WTC11 (cell line): ENCODE measurements at regions not wholly inside any gene's neighbourhood (a gene's known extent, or its start where the extent isn't known, plus 50 kb on each side); places are given as distances from the start of the nearest gene placed in this dataset.

Experiments used
- ATAC-seq: fragments of 200-7000 bp; cut with Tn5 transposase; 2 replicates; pipeline ENCODE4 v1.10.0; 2021; ENCODE audit warnings: mild to moderate bottlenecking, moderate library complexity
- CTCF ChIA-PET: fragments of 300-600 bp; sonication (Branson Sonifier 250); formaldehyde crosslinking; loops from one replicate; lab custom pipeline; 2021; ENCODE audit warnings: antibody characterized with exemption; lab: Charles Lee
- POLR2A ChIA-PET: fragments of 350-600 bp; sonication (Branson Sonifier 250); formaldehyde crosslinking; loops from one replicate; lab custom pipeline; 2021; ENCODE audit warnings: antibody characterized with exemption; lab: Charles Lee
- DNase-seq: peaks from one replicate; pipeline ENCODE4 v3.0.0; 2021; ENCODE audit warnings: low spot score
- H3K27ac Mint-ChIP-seq: 2 replicates; pipeline ENCODE4 v1.8.0; 2021; ENCODE audit warnings: mixed read lengths
- H3K27me3 Mint-ChIP-seq: 2 replicates; pipeline ENCODE4 v1.8.0; 2021; ENCODE audit warnings: low read depth, mild to moderate bottlenecking, moderate library complexity, mixed read lengths
- H3K36me3 Mint-ChIP-seq: 2 replicates; pipeline ENCODE4 v1.8.0; 2021; ENCODE audit warnings: mixed read lengths
- H3K4me1 Mint-ChIP-seq: 2 replicates; pipeline ENCODE4 v1.8.0; 2022; ENCODE audit warnings: mixed read lengths
- H3K4me3 Mint-ChIP-seq: 2 replicates; pipeline ENCODE4 v1.8.0; 2021; ENCODE audit warnings: mild to moderate bottlenecking, moderate library complexity, mixed read lengths
- H3K9me3 Mint-ChIP-seq: 2 replicates; pipeline ENCODE4 v1.8.0; 2021; ENCODE audit warnings: mixed read lengths
- ARID4B ChIP-seq: sonication (generic); formaldehyde crosslinking; IDR thresholded peaks from 2 replicates; pipeline ENCODE4 v1.8.0; 2023; ENCODE audit warnings: missing genetic modification reagents, mild to moderate bottlenecking, borderline replicate concordance
- ATF6 ChIP-seq: sonication (generic); formaldehyde crosslinking; IDR thresholded peaks from 2 replicates; pipeline ENCODE4 v1.8.1; 2023; ENCODE audit warnings: mild to moderate bottlenecking, missing genetic modification reagents
- CREM ChIP-seq: sonication (generic); formaldehyde crosslinking; IDR thresholded peaks from 2 replicates; pipeline ENCODE4 v1.8.1; 2022; ENCODE audit warnings: mild to moderate bottlenecking, missing genetic modification reagents, moderate library complexity
- ETV6 ChIP-seq: sonication (generic); formaldehyde crosslinking; IDR thresholded peaks from 2 replicates; pipeline ENCODE4 v1.8.1; 2022; ENCODE audit warnings: mild to moderate bottlenecking, missing genetic modification reagents
- MXD4 ChIP-seq: fragments of 250-450 bp; sonication (Bioruptor Pico); IDR thresholded peaks from 2 replicates; pipeline ENCODE4 v1.8.0; 2021; ENCODE audit warnings: mild to moderate bottlenecking, moderate library complexity, borderline replicate concordance
- OVOL2 ChIP-seq: fragments of 250-450 bp; sonication (Bioruptor Pico); IDR thresholded peaks from 2 replicates; pipeline ENCODE4 v1.9.0; 2021; ENCODE audit warnings: mild to moderate bottlenecking, borderline replicate concordance
- PRDM15 ChIP-seq: sonication (generic); formaldehyde crosslinking; IDR thresholded peaks from 2 replicates; pipeline ENCODE4 v1.8.0; 2022; ENCODE audit warnings: missing genetic modification reagents
- RELA ChIP-seq: sonication (generic); formaldehyde crosslinking; IDR thresholded peaks from 2 replicates; pipeline ENCODE4 v1.8.1; 2022; ENCODE audit warnings: missing genetic modification reagents, mild to moderate bottlenecking, borderline replicate concordance
- RORB ChIP-seq: fragments of 250-450 bp; sonication (Bioruptor Pico); IDR thresholded peaks from 2 replicates; pipeline ENCODE4 v1.9.0; 2021; ENCODE audit warnings: mild to moderate bottlenecking
- SOX15 ChIP-seq: fragments of 250-450 bp; sonication (Bioruptor Pico); IDR thresholded peaks from 2 replicates; pipeline ENCODE4 v1.9.0; 2021; ENCODE audit warnings: mild to moderate bottlenecking
- SP1 ChIP-seq: sonication (generic); formaldehyde crosslinking; conservative IDR thresholded peaks from 2 replicates; pipeline ENCODE4 v1.8.1; 2022; ENCODE audit warnings: missing genetic modification reagents
- TP53 ChIP-seq: sonication (generic); formaldehyde crosslinking; IDR thresholded peaks from 2 replicates; pipeline ENCODE4 v1.8.1; 2023; ENCODE audit warnings: mild to moderate bottlenecking, missing genetic modification reagents
- USF1 ChIP-seq: sonication (generic); formaldehyde crosslinking; IDR thresholded peaks from 2 replicates; pipeline ENCODE4 v1.8.0; 2022; ENCODE audit warnings: mild to moderate bottlenecking, missing genetic modification reagents
- ZNF138 ChIP-seq: sonication (generic); formaldehyde crosslinking; conservative IDR thresholded peaks from 2 replicates; pipeline ENCODE4 v1.8.1; 2022; ENCODE audit warnings: mild to moderate bottlenecking, moderate library complexity, missing genetic modification reagents
- ZNF532 ChIP-seq: fragments of 250-450 bp; sonication (Bioruptor Pico); IDR thresholded peaks from 2 replicates; pipeline ENCODE4 v1.9.0; 2021; ENCODE audit warnings: mild to moderate bottlenecking, borderline replicate concordance
- ZNF671 ChIP-seq: fragments of 250-450 bp; sonication (Bioruptor Pico); IDR thresholded peaks from 2 replicates; pipeline ENCODE4 v1.8.0; 2021; ENCODE audit warnings: mild to moderate bottlenecking
- TF ChIP-seq, protein P1 (sequence below): fragments of 250-450 bp; sonication (Bioruptor Pico); IDR thresholded peaks from 2 replicates; pipeline ENCODE4 v1.9.0; 2021; ENCODE audit warnings: mild to moderate bottlenecking
- TF ChIP-seq, protein P2 (sequence below): sonication (generic); formaldehyde crosslinking; IDR thresholded peaks from 2 replicates; pipeline ENCODE4 v1.8.0; 2022; ENCODE audit warnings: mild to moderate bottlenecking, missing genetic modification reagents

DNA sequence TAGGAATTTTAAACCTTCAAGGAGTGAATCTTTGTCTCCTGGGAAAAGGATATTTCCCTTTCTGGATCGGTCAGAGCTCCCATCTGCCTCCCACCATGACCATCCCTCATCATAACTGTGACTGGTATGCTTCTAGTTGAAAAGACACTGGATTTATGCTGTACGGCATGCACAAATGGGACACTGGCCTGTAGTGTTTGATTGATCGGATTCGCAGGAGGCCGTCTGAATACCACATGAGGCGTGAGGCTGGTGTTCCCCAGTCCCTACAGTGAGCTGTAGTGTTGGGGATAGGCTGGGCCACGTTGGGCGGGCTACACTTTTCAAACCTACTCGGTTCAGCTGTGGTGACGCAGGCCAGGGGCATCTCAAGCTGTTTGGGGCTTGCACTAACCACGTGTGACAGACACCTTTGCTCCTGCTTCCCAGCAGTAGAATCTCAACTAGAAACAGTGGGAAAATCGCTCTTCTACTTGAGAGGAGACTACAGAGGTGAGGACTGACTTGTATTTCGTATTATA lies 101.8 kb downstream of the MID1IP1 start (continued):
- TF ChIP-seq ZNF532 (CRISPR knock-in tag) = no peak
- TF ChIP-seq, all 79 proteins: peak for 0

GRCh38 chrX:38916801-38917200 lies 115.5 kb downstream of the MID1IP1 start:
- POLR2A ChIA-PET = no interaction called here
- CTCF ChIA-PET = no interaction called here
- DNase-seq (no peak), ATAC-seq (no peak)
- no peak overlapping the region for H3K4me3 Mint-ChIP-seq
- H3K36me3 Mint-ChIP-seq = no peaks in the 10 kb centered on the region
- H3K9me3 Mint-ChIP-seq = peaks cover 5% of the 10 kb centered on the region; the same call in 1 of the 2 replicates
- 0 out of 2 replicates have a peak, but pooled peaks cover 5% of the 10 kb centered on the region for H3K4me1 Mint-ChIP-seq
- H3K27me3 Mint-ChIP-seq = no peaks in the 10 kb centered on the region; the same call in 1 of the 2 replicates
- no peak overlapping the region for H3K27ac Mint-ChIP-seq
- TF ChIP-seq SP1 (CRISPR knock-in tag) = no peak
- TF ChIP-seq, protein P1, sequence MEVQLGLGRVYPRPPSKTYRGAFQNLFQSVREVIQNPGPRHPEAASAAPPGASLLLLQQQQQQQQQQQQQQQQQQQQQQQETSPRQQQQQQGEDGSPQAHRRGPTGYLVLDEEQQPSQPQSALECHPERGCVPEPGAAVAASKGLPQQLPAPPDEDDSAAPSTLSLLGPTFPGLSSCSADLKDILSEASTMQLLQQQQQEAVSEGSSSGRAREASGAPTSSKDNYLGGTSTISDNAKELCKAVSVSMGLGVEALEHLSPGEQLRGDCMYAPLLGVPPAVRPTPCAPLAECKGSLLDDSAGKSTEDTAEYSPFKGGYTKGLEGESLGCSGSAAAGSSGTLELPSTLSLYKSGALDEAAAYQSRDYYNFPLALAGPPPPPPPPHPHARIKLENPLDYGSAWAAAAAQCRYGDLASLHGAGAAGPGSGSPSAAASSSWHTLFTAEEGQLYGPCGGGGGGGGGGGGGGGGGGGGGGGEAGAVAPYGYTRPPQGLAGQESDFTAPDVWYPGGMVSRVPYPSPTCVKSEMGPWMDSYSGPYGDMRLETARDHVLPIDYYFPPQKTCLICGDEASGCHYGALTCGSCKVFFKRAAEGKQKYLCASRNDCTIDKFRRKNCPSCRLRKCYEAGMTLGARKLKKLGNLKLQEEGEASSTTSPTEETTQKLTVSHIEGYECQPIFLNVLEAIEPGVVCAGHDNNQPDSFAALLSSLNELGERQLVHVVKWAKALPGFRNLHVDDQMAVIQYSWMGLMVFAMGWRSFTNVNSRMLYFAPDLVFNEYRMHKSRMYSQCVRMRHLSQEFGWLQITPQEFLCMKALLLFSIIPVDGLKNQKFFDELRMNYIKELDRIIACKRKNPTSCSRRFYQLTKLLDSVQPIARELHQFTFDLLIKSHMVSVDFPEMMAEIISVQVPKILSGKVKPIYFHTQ (CRISPR knock-in tag) = no peak
- TF ChIP-seq SOX15 (CRISPR knock-in tag) = no peak
- TF ChIP-seq ARID4B (CRISPR knock-in tag) = no peak
- no peak for TF ChIP-seq OVOL2
- no peak for TF ChIP-seq ETV6
- TF ChIP-seq ATF6 = no peak
- TF ChIP-seq, protein P2, sequence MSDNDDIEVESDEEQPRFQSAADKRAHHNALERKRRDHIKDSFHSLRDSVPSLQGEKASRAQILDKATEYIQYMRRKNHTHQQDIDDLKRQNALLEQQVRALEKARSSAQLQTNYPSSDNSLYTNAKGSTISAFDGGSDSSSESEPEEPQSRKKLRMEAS (CRISPR knock-in tag) = no peak
- no peak for TF ChIP-seq RORB (CRISPR knock-in tag)
- TF ChIP-seq MXD4 = no peak
- TF ChIP-seq USF1 = no peak
- TF ChIP-seq TP53 (CRISPR knock-in tag) = no peak
- no peak for TF ChIP-seq ZNF671 (CRISPR knock-in tag)
- no peak for TF ChIP-seq ZNF138 (CRISPR knock-in tag)
- TF ChIP-seq CREM = no peak
- no peak for TF ChIP-seq PRDM15 (CRISPR knock-in tag)
- no peak for TF ChIP-seq RELA (CRISPR knock-in tag)
